GM12872 (cell line): ENCODE measurements at regions not wholly inside any gene's neighbourhood (a gene's known extent, or its start where the extent isn't known, plus 50 kb on each side); places are given as distances from the start of the nearest gene placed in this dataset.

Experiments used
- CTCF ChIP-seq: IDR thresholded peaks from 3 replicates; pipeline ENCODE4 v1.5.1; 2011; ENCODE audit warnings: low read depth, mild to moderate bottlenecking, low read length, moderate library complexity; ENCODE audit not compliant: insufficient read depth

DNA sequence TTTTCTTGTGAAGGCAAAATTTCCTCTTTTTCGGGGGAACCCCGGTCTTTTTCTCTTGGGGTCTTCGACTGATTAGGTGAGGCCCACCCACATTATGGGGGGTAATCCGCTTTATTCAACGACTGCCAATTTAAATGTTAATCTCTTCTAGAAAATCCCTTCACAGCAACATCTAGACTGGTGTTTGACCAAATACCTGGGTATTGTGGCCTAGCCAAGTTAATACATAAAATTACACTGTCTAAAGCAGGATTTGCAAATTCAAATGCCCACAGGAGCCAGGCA, 170.0 kb upstream of the FOXN3 start:
- no peak for TF ChIP-seq CTCF

- no peak for TF ChIP-seq CTCF
Observed at GRCh38 chr14:89586258-89587135, 169.5 kb upstream of the FOXN3 start.

GRCh38 chr14:89578156-89578555, 161.1 kb upstream of the FOXN3 start:
- TF ChIP-seq CTCF, result no peak

GRCh38 chr14:89576960-89577359, 159.9 kb upstream of the FOXN3 start:
- TF ChIP-seq CTCF, result no peak

DNA sequence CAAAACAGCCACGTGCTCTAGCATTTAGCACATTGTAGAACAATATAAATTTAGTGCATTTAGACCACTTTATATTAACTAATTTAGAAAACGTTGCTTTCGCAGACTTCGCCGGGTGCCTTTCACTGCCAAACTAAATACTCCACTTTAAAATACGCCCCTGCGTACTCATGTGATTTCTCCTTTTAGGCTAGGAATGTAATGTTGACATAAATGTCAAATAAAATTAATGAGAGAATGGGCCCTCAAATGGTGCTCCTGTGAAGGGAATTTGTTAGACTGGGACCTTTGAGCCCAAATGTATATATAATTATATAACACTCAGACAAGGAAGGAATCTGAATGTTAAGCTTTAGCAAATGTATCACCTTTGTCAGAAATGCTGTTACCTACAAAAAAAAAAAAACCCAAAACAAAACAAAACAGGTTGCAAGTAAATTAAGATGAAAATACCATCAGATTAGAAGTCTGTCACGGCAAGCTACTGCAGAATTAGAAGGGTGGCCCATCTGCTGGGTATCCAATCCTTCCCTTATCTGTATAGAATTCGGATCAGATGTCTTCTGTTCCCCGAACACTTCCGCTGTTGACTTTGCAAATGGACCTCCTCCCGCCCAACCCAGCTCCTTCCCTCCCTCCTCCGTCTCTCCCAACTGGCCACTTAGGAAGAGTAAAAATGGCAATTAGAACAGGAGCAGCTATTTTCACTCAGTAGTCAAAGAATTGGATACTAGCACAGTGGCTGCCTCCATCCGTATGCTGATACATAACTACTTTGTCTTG, 159.3 kb upstream of the FOXN3 start:
- TF ChIP-seq CTCF, result no peak

- no peak for TF ChIP-seq CTCF
Observed at GRCh38 chr14:89575386-89576061, 158.5 kb upstream of the FOXN3 start.

GRCh38 chr14:89574420-89574819, 157.4 kb upstream of the FOXN3 start:
- no peak for TF ChIP-seq CTCF
